A549 (cell line): ENCODE measurements at regions not wholly inside any gene's neighbourhood (a gene's known extent, or its start where the extent isn't known, plus 50 kb on each side); places are given as distances from the start of the nearest gene placed in this dataset.

Source experiments
- ATAC-seq, 2 experiments: fragments of 200-7000 bp in 1 of 2; fragments of >200 bp in 1 of 2; cut with Nextera tagmentation in 1 of 2; cut with Tn5 transposase in 1 of 2; 3 replicates each; pipeline versions ENCODE4 v1.8.0 to v1.9.1; 2018 to 2020; ENCODE audit warnings: mild to moderate bottlenecking in 1 of 2, moderate library complexity in 1 of 2
- CTCF ChIA-PET: fragments of 300-600 bp; sonication (Branson Sonifier 250); formaldehyde crosslinking; extraction: SDS; loops from one replicate; lab custom pipeline; 2021; ENCODE audit warnings: antibody characterized with exemption, inconsistent platforms; lab: Yijun Ruan, JAX
- POLR2A ChIA-PET: fragments of 350-600 bp; formaldehyde crosslinking; extraction: SDS; loops from one replicate; lab custom pipeline; 2021; ENCODE audit warnings: antibody characterized with exemption, inconsistent platforms; lab: Yijun Ruan, JAX
- DNase-seq, 2 experiments: peaks; one replicate each; pipeline versions ENCODE4 v3.0.0 to v3.0.0-alpha.2; 2011 to 2016; ENCODE audit warnings: low read depth in 1 of 2, low spot score in 1 of 2
- FAIRE-seq: peaks from 2 replicates; lab custom pipeline; 2011; peaks lifted over from hg19 to GRCh38; lab: Jason Lieb, UNC
- H3K27ac ChIP-seq, 2 experiments: fragments of >200 bp; sonication (Bioruptor Twin); formaldehyde crosslinking; 3 replicates each; pipeline ENCODE4 v1.5.1; 2016 to 2017
- H3K4me1 ChIP-seq: fragments of >200 bp; sonication (Bioruptor Twin); formaldehyde crosslinking; 3 replicates; pipeline ENCODE4 v1.6.1; 2016
- H3K4me2 ChIP-seq: fragments of >200 bp; sonication (Bioruptor Twin); formaldehyde crosslinking; 3 replicates; pipeline ENCODE4 v1.6.1; 2016
- H3K4me3 ChIP-seq: fragments of >200 bp; sonication (Bioruptor Twin); formaldehyde crosslinking; 3 replicates; pipeline ENCODE4 v1.5.1; 2016
- H3K9me3 ChIP-seq: fragments of >200 bp; sonication (Bioruptor Twin); formaldehyde crosslinking; 3 replicates; pipeline ENCODE4 v1.6.1; 2016
- BHLHE40 ChIP-seq: IDR thresholded peaks from 2 replicates; pipeline ENCODE4 v1.6.1; 2012; ENCODE audit warnings: low read depth, low read length, inconsistent platforms
- CBX2 ChIP-seq: fragments of 200-600 bp; sonication (generic); IDR thresholded peaks from 2 replicates; pipeline ENCODE4 v1.6.1; 2016; ENCODE audit warnings: low read depth, mild to moderate bottlenecking, borderline replicate concordance
- CEBPB ChIP-seq, 2 experiments: fragments of >200 bp in 1 of 2; sonication (Bioruptor Twin) in 1 of 2; formaldehyde crosslinking in 1 of 2; IDR thresholded peaks; 2 replicates each; pipeline ENCODE4 v1.6.1; 2012 to 2016
- ELK1 ChIP-seq: fragments of 150-350 bp; IDR thresholded peaks from 2 replicates; pipeline ENCODE4 v1.6.1; 2014; ENCODE audit warnings: low read depth, mild to moderate bottlenecking, low read length
- EP300 ChIP-seq, 2 experiments: fragments of >200 bp; sonication (Bioruptor Twin); formaldehyde crosslinking; IDR thresholded peaks; 2 replicates in 1 of 2; 3 replicates in 1 of 2; pipeline ENCODE4 v1.6.1; 2016 to 2017
- ESRRA ChIP-seq: fragments of 150-350 bp; IDR thresholded peaks from 2 replicates; pipeline ENCODE4 v1.6.1; 2014; ENCODE audit warnings: mild to moderate bottlenecking, low read length, borderline replicate concordance
- FOSB ChIP-seq: fragments of 250-450 bp; sonication (Bioruptor Pico); IDR thresholded peaks from 2 replicates; pipeline ENCODE4 v1.5.0; 2020; ENCODE audit warnings: mild to moderate bottlenecking, moderate library complexity
- FOSL2 ChIP-seq, 2 experiments: fragments of 450-650 bp in 1 of 2; fragments of >200 bp in 1 of 2; sonication (Bioruptor Twin) in 1 of 2; formaldehyde crosslinking; IDR thresholded peaks; 2 replicates each; pipeline versions ENCODE4 v1.5.0 to v1.6.1; 2016 to 2020; ENCODE audit warnings: mild to moderate bottlenecking in 1 of 2, moderate library complexity in 1 of 2
- HMGXB4 ChIP-seq: fragments of 250-450 bp; sonication (Bioruptor Pico); IDR thresholded peaks from 2 replicates; pipeline ENCODE4 v1.5.0; 2021; ENCODE audit warnings: mild to moderate bottlenecking, moderate library complexity, borderline replicate concordance
- HOXA7 ChIP-seq: fragments of 250-450 bp; sonication (Bioruptor Pico); IDR thresholded peaks from 2 replicates; pipeline ENCODE4 v1.5.0; 2020; ENCODE audit warnings: mild to moderate bottlenecking, moderate library complexity
- HOXB13 ChIP-seq: fragments of 250-450 bp; sonication (Bioruptor Pico); IDR thresholded peaks from 2 replicates; pipeline ENCODE4 v1.5.0; 2020; ENCODE audit warnings: low read depth, mild to moderate bottlenecking, moderate library complexity
- KDM1A ChIP-seq: fragments of 200-600 bp; sonication (generic); IDR thresholded peaks from 2 replicates; pipeline ENCODE4 v1.6.1; 2016; ENCODE audit warnings: low read depth, mild to moderate bottlenecking
- MAFK ChIP-seq: fragments of 450-650 bp; IDR thresholded peaks from 2 replicates; pipeline ENCODE4 v1.6.1; 2014; ENCODE audit not compliant: partially characterized antibody
- MAX ChIP-seq: IDR thresholded peaks from 2 replicates; pipeline ENCODE4 v1.6.1; 2012
- MYC ChIP-seq: IDR thresholded peaks from 2 replicates; pipeline ENCODE4 v1.6.1; 2012; ENCODE audit warnings: mild to moderate bottlenecking, inconsistent platforms, low read length, improper control_type of control experiment, borderline replicate concordance
- NFE2L2 ChIP-seq: fragments of 150-350 bp; conservative IDR thresholded peaks from 2 replicates; pipeline ENCODE4 v1.6.1; 2014; ENCODE audit warnings: low read length
- NPAS2 ChIP-seq: fragments of 250-450 bp; sonication (Bioruptor Pico); IDR thresholded peaks from 2 replicates; pipeline ENCODE4 v1.8.0; 2022; ENCODE audit warnings: mild to moderate bottlenecking, moderate library complexity, borderline replicate concordance
- PHF8 ChIP-seq: fragments of 200-600 bp; sonication (generic); IDR thresholded peaks from 2 replicates; pipeline ENCODE4 v1.6.1; 2016; ENCODE audit warnings: low read depth, mild to moderate bottlenecking, antibody characterized with exemption, moderate library complexity, borderline replicate concordance
- POLR2A ChIP-seq: IDR thresholded peaks from 2 replicates; pipeline ENCODE4 v1.6.1; 2012; ENCODE audit warnings: mild to moderate bottlenecking, low read length
- RFX5 ChIP-seq: fragments of 450-650 bp; IDR thresholded peaks from 2 replicates; pipeline ENCODE4 v1.7.1; 2014; ENCODE audit warnings: antibody characterized with exemption, mild to moderate bottlenecking, moderate library complexity
- RNF2 ChIP-seq: fragments of 200-600 bp; sonication (generic); IDR thresholded peaks from 2 replicates; pipeline ENCODE4 v1.6.1; 2016; ENCODE audit warnings: low read depth, mild to moderate bottlenecking, antibody characterized with exemption, moderate library complexity, borderline replicate concordance
- SMC3 ChIP-seq: fragments of >200 bp; sonication (Bioruptor Twin); formaldehyde crosslinking; IDR thresholded peaks from 3 replicates; pipeline ENCODE4 v1.6.1; 2018; ENCODE audit warnings: inconsistent platforms
- SREBF2 ChIP-seq: fragments of 450-650 bp; IDR thresholded peaks from 2 replicates; pipeline ENCODE4 v1.6.1; 2014; ENCODE audit warnings: mild to moderate bottlenecking, moderate library complexity
- TFCP2L1 ChIP-seq: fragments of 250-450 bp; sonication (Bioruptor Pico); IDR thresholded peaks from 2 replicates; pipeline ENCODE4 v1.5.0; 2021; ENCODE audit warnings: mild to moderate bottlenecking
- WGBS: methylation state at CpG from one replicate; pipeline ENCODE4 v1.1.6; 2017; ENCODE audit errors: missing lambda C conversion rate; 5-methylcytosine and 5-hydroxymethylcytosine counted together
- TF ChIP-seq, protein P1 (sequence below): IDR thresholded peaks from 2 replicates; pipeline ENCODE4 v1.6.1; 2012; ENCODE audit warnings: low read depth, borderline replicate concordance

DNA sequence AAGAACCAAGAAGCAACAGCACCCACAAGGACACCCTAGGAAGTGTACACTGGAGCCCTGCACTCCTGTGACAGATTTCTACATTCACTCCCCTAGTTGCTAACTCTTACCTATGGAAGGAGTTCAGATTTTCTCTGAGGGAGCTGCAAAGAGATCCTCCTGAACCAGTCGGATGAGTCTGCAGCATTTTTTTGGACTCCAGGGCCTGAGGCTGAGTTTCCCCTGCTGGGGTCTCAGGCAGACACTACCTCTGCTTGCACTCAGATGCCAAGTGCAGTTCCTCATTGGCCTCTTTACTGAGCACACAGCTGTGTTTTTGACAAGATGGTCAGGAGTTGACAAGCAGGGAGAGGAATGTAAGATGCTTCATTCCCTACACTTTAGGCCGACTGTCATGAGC, 153.2 kb upstream of the RBM19 start:
- no peak for FAIRE-seq
- POLR2A ChIA-PET = no interaction called here
- WGBS = 0% methylated on average over 2 of the region's 2 CpGs
- no peak for ATAC-seq
- Histone ChIP-seq H3K4me2 (no peak overlapping the region), H3K9me3 (no peaks in the 10 kb centered on the region), H3K4me3 (no peak overlapping the region), H3K27ac (no peak overlapping the region), H3K4me1 (no peaks in the 10 kb centered on the region)
- no peak for DNase-seq
- CTCF ChIA-PET = interaction anchor here (0.6 kb wide), 1 partner anchor 79 kb away, joined by 3 read pairs; no protein-coding TSS in a partner anchor
- TF ChIP-seq ELK1 = no peak
- no peak for TF ChIP-seq MYC
- TF ChIP-seq NPAS2 (CRISPR knock-in tag) = no peak
- no peak for TF ChIP-seq MAX
- TF ChIP-seq, protein P1, sequence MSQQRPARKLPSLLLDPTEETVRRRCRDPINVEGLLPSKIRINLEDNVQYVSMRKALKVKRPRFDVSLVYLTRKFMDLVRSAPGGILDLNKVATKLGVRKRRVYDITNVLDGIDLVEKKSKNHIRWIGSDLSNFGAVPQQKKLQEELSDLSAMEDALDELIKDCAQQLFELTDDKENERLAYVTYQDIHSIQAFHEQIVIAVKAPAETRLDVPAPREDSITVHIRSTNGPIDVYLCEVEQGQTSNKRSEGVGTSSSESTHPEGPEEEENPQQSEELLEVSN = no peak
- TF ChIP-seq KDM1A = no peak
- TF ChIP-seq HOXA7 (CRISPR knock-in tag) = no peak
- TF ChIP-seq SMC3 = no peak
- no peak for TF ChIP-seq CEBPB (IDR thresholded peaks at IDR 0.05)
- TF ChIP-seq PHF8 = no peak
- no peak for TF ChIP-seq FOSL2 (IDR thresholded peaks at IDR 0.05)
- no peak for TF ChIP-seq FOSL2 (CRISPR knock-in tag; IDR thresholded peaks at IDR 0.05)
- TF ChIP-seq EP300 (IDR thresholded peaks at IDR 0.05) = no peak
- TF ChIP-seq CBX2 = no peak

DNA sequence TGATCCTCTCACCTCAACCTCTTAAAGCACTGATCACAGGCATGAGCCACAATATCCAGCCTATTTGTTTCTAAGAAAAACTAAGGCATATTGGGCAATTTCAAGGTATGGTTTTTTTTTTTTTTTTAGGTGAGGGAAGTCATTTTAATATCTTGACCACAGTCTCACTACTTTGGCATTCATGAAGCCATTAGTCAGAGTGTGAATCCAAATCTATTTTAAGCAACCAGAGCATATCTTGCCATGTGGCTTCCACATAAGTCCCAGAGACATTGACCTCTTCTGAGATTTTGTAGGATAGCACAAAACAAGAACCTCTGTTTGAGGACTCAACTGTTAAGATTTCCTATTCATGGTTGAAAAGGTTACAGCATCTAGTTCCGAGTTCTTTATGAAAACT, 130.3 kb upstream of the RBM19 start:
- DNase-seq (no peak), ATAC-seq (no peak), FAIRE-seq (no peak)
- WGBS = 0% methylated on average over 1 of the region's 1 CpG
- Histone ChIP-seq H3K4me2 (no peak overlapping the region), H3K9me3 (no peaks in the 10 kb centered on the region), H3K4me3 (no peak overlapping the region), H3K4me1 (no peaks in the 10 kb centered on the region), H3K27ac (no peak overlapping the region)
- ChIA-PET POLR2A (no interaction called here), CTCF (interaction anchor here (0.8 kb wide), 1 partner anchor 13 kb away, joined by 3 read pairs; no protein-coding TSS in a partner anchor)
- TF ChIP-seq HMGXB4 (CRISPR knock-in tag) (no peak), PHF8 (no peak), EP300 (IDR thresholded peaks at IDR 0.05) (no peak), SREBF2 (no peak), FOSB (CRISPR knock-in tag) (no peak), ESRRA (no peak), MAFK (no peak), MYC (no peak), NFE2L2 (no peak), RFX5 (no peak), TFCP2L1 (no peak), POLR2A (no peak), BHLHE40 (no peak), RNF2 (no peak), HOXB13 (CRISPR knock-in tag) (no peak)
